Caco-2 (cell line): ENCODE measurements at regions not wholly inside any gene's neighbourhood (a gene's known extent, or its start where the extent isn't known, plus 50 kb on each side); places are given as distances from the start of the nearest gene placed in this dataset.

Experiments
- BruUV-seq: library from RNA; stranded (reverse); fragments of 400-500 nt; replicated peaks from 2 replicates; lab custom pipeline; 2021; lab: Mats Ljungman, UMichigan
- CTCF ChIA-PET: fragments of 300-600 bp; sonication (Branson Sonifier 250); formaldehyde crosslinking; loops from one replicate; lab custom pipeline; 2022; ENCODE audit warnings: antibody characterized with exemption; lab: Charles Lee
- POLR2A ChIA-PET: fragments of 300-600 bp; sonication (Branson Sonifier 250); formaldehyde crosslinking; loops from one replicate; lab custom pipeline; 2022; ENCODE audit warnings: antibody characterized with exemption; lab: Charles Lee
- DNase-seq, 2 experiments: peaks; one replicate each; pipeline versions ENCODE4 v3.0.0 to v3.0.0-alpha.2; 2020 to 2022
- H3K27me3 ChIP-seq: replicated peaks from 2 replicates; pipeline ENCODE4 v1.6.0; 2011; ENCODE audit warnings: low read length; ENCODE audit not compliant: control insufficient read depth, insufficient read depth
- H3K36me3 ChIP-seq: 2 replicates; pipeline ENCODE4 v1.5.1; 2011; ENCODE audit warnings: low read length; ENCODE audit not compliant: control insufficient read depth, insufficient read depth
- H3K4me1 ChIP-seq: fragments of 250-450 bp; sonication (Bioruptor Pico); 2 replicates; pipeline ENCODE4 v1.5.1; 2020; ENCODE audit warnings: mild to moderate bottlenecking
- H3K4me3 ChIP-seq: 2 replicates; pipeline ENCODE4 v1.5.1; 2011; ENCODE audit warnings: low read depth, mild to moderate bottlenecking, control low read depth, low read length
- H3K9me3 ChIP-seq: fragments of 250-450 bp; sonication (Bioruptor Pico); 2 replicates; pipeline ENCODE4 v1.5.1; 2020; ENCODE audit warnings: mild to moderate bottlenecking, moderate library complexity
- H3K27ac Mint-ChIP-seq: one replicate; pipeline ENCODE4 v1.8.0; 2022; ENCODE audit warnings: mixed read lengths; ENCODE audit not compliant: unreplicated experiment
- H3K27me3 Mint-ChIP-seq: one replicate; pipeline ENCODE4 v1.8.0; 2022; ENCODE audit warnings: mixed read lengths; ENCODE audit not compliant: insufficient read depth, unreplicated experiment
- H3K36me3 Mint-ChIP-seq: one replicate; pipeline ENCODE4 v1.8.0; 2022; ENCODE audit warnings: mild to moderate bottlenecking, mixed read lengths; ENCODE audit not compliant: insufficient read depth, unreplicated experiment
- H3K4me1 Mint-ChIP-seq: one replicate; pipeline ENCODE4 v1.8.0; 2022; ENCODE audit warnings: low read depth, mixed read lengths; ENCODE audit not compliant: unreplicated experiment
- H3K4me3 Mint-ChIP-seq: one replicate; pipeline ENCODE4 v1.8.0; 2022; ENCODE audit warnings: mild to moderate bottlenecking, moderate library complexity, mixed read lengths; ENCODE audit not compliant: unreplicated experiment
- H3K9me3 Mint-ChIP-seq: one replicate; pipeline ENCODE4 v1.8.0; 2022; ENCODE audit warnings: mixed read lengths; ENCODE audit not compliant: unreplicated experiment
- CTCF ChIP-seq, 2 experiments: fragments of 200-600 bp in 1 of 2; IDR thresholded peaks; 1 replicate in 1 of 2; 2 replicates in 1 of 2; pipeline versions ENCODE4 v1.5.1 to v1.8.0; 2011 to 2022; ENCODE audit warnings: antibody characterized with exemption in 1 of 2, control low read depth in 1 of 2, inconsistent platforms in 1 of 2, low read depth in 1 of 2, low read length in 1 of 2, mild to moderate bottlenecking in 1 of 2, moderate library complexity in 1 of 2; ENCODE audit not compliant: insufficient read depth in 1 of 2, severe bottlenecking in 1 of 2, unreplicated experiment in 1 of 2
- intact Hi-C: fragments of 100-400 bp; cut with micrococcal nuclease; formaldehyde crosslinking; loops from one replicate; pipeline ENCODE4 v1.10.0; 2022; ENCODE audit not compliant: unreplicated experiment

- no peak overlapping the region for H3K27ac Mint-ChIP-seq
- H3K4me1 Mint-ChIP-seq = peaks cover 7% of the 10 kb centered on the region
- intact Hi-C loops = no loop called here
- no peak overlapping the region for H3K4me3 Mint-ChIP-seq
- DNase-seq = no peak
- no peak for TF ChIP-seq CTCF (IDR thresholded peaks at IDR 0.05; ENCODE audit: insufficient read depth in 1 of 2, low read depth in 1 of 2, low read length in 1 of 2, severe bottlenecking in 1 of 2, unreplicated experiment in 1 of 2)
- H3K27me3 Mint-ChIP-seq = no peaks in the 10 kb centered on the region
- H3K4me1 ChIP-seq = no peaks in the 10 kb centered on the region; the same call in 1 of the 2 replicates
- ChIA-PET CTCF (no interaction called here), POLR2A (no interaction called here)
- no TSS peak for BruUV-seq
- no peaks in the 10 kb centered on the region for H3K9me3 Mint-ChIP-seq
- H3K27me3 ChIP-seq = no peaks in the 10 kb centered on the region
- H3K4me3 ChIP-seq = no peak overlapping the region
- H3K36me3 Mint-ChIP-seq = no peaks in the 10 kb centered on the region
- no peaks in the 10 kb centered on the region for H3K36me3 ChIP-seq
- H3K9me3 ChIP-seq = no peaks in the 10 kb centered on the region
These were observed 82.4 kb upstream of the MIER3 start for GRCh38 chr5:57034201-57034916.

GRCh38 chr5:57035955-57036354 lies 84.0 kb upstream of the MIER3 start:
- Mint-ChIP-seq H3K27ac (no peak overlapping the region), H3K36me3 (no peaks in the 10 kb centered on the region), H3K4me1 (peaks cover 7% of the 10 kb centered on the region), H3K9me3 (no peaks in the 10 kb centered on the region), H3K27me3 (no peaks in the 10 kb centered on the region), H3K4me3 (no peak overlapping the region)
- CTCF ChIA-PET = no interaction called here
- DNase-seq = no peak
- Histone ChIP-seq H3K4me1 (no peaks in the 10 kb centered on the region), H3K36me3 (no peaks in the 10 kb centered on the region), H3K27me3 (no peaks in the 10 kb centered on the region), H3K4me3 (no peak overlapping the region), H3K9me3 (no peaks in the 10 kb centered on the region)
- no TSS peak for BruUV-seq
- TF ChIP-seq CTCF (IDR thresholded peaks at IDR 0.05; ENCODE audit: insufficient read depth in 1 of 2, low read depth in 1 of 2, low read length in 1 of 2, severe bottlenecking in 1 of 2, unreplicated experiment in 1 of 2) = no peak
- intact Hi-C loops = no loop called here
- POLR2A ChIA-PET = no interaction called here

- H3K4me1 Mint-ChIP-seq = peaks cover 1% of the 10 kb centered on the region
- no peaks in the 10 kb centered on the region for H3K27me3 Mint-ChIP-seq
- no peaks in the 10 kb centered on the region for H3K27me3 ChIP-seq
- intact Hi-C loops = no loop called here
- BruUV-seq = no TSS peak
- no peak overlapping the region for H3K4me3 ChIP-seq
- H3K4me1 ChIP-seq = no peaks in the 10 kb centered on the region
- no peak overlapping the region for H3K4me3 Mint-ChIP-seq
- H3K9me3 Mint-ChIP-seq = no peaks in the 10 kb centered on the region
- CTCF ChIA-PET = no interaction called here
- POLR2A ChIA-PET = no interaction called here
- H3K9me3 ChIP-seq = no peaks in the 10 kb centered on the region
- DNase-seq = no peak
- TF ChIP-seq CTCF (IDR thresholded peaks at IDR 0.05; ENCODE audit: insufficient read depth in 1 of 2, low read depth in 1 of 2, low read length in 1 of 2, severe bottlenecking in 1 of 2, unreplicated experiment in 1 of 2) = no peak
- no peak overlapping the region for H3K27ac Mint-ChIP-seq
- H3K36me3 ChIP-seq = no peaks in the 10 kb centered on the region
- no peaks in the 10 kb centered on the region for H3K36me3 Mint-ChIP-seq
These were observed 84.8 kb upstream of the MIER3 start for GRCh38 chr5:57036761-57037160.
